Heart right ventricle (tissue), 16 donors: ENCODE measurements at regions not wholly inside any gene's neighbourhood (a gene's known extent, or its start where the extent isn't known, plus 50 kb on each side); places are given as distances from the start of the nearest gene placed in this dataset.

ENCODE experiments used
- ATAC-seq, 8 donors: fragments of 200-7000 bp; cut with Tn5 transposase; one replicate each; pipeline ENCODE4 v1.9.1; 2020; ENCODE audit warnings: mild to moderate bottlenecking in 8 of 8, moderate library complexity in 8 of 8, moderate number of reproducible peaks in 1 of 8
- DNase-seq, 2 donors: peaks; one replicate each; pipeline ENCODE4 v3.0.0-alpha.2; 2020
- H3K27ac ChIP-seq, 10 donors: fragments of 200-600 bp; sonication (generic) in 2 of 10; one replicate each; pipeline versions ENCODE4 v1.5.0 to v1.8.0; 2020 to 2022; ENCODE audit warnings: mild to moderate bottlenecking in 3 of 10
- H3K27me3 ChIP-seq, 7 donors: fragments of 200-600 bp; one replicate each; pipeline ENCODE4 v1.8.0; 2021 to 2022; ENCODE audit warnings: mild to moderate bottlenecking in 2 of 7
- H3K36me3 ChIP-seq, 9 donors: fragments of 200-600 bp; sonication (generic) in 1 of 9; one replicate each; pipeline versions ENCODE4 v1.5.0 to v1.8.0; 2020 to 2022; ENCODE audit warnings: mild to moderate bottlenecking in 2 of 9
- H3K4me1 ChIP-seq, 9 donors: fragments of 200-600 bp; sonication (generic) in 1 of 9; one replicate each; pipeline versions ENCODE4 v1.5.0 to v1.8.0; 2020 to 2022; ENCODE audit warnings: mild to moderate bottlenecking in 4 of 9
- H3K4me3 ChIP-seq, 10 donors: fragments of 200-600 bp; sonication (generic) in 2 of 10; one replicate each; pipeline versions ENCODE4 v1.5.0 to v1.8.0; 2020 to 2022; ENCODE audit warnings: mild to moderate bottlenecking in 7 of 10, moderate library complexity in 2 of 10
- H3K9me3 ChIP-seq, 11 donors: fragments of 200-600 bp in 10 of 11; sonication (generic) in 2 of 11; one replicate each; pipeline versions ENCODE4 v1.5.0 to v1.8.0; 2013 to 2022; ENCODE audit warnings: mild to moderate bottlenecking in 2 of 11, control low read depth in 1 of 11, moderate library complexity in 1 of 11
- CTCF ChIP-seq, 9 donors: fragments of 200-600 bp; sonication (generic) in 2 of 9; IDR thresholded peaks; one replicate each; pipeline versions ENCODE4 v1.5.0 to v1.8.0; 2021 to 2022; ENCODE audit warnings: antibody characterized with exemption in 9 of 9, mild to moderate bottlenecking in 5 of 9, moderate library complexity in 1 of 9
- WGBS, 2 donors: extraction: QIAGEN DNeasy Blood & Tissue Kit; methylation state at CpG; one replicate each; pipeline ENCODE4 v1.1.7; 2013; ENCODE audit warnings: inconsistent platforms in 1 of 2; 5-methylcytosine and 5-hydroxymethylcytosine counted together
- intact Hi-C, 10 donors: fragments of 100-400 bp; cut with DNase I; formaldehyde crosslinking; loops; one replicate each; pipeline versions ENCODE4 v1.11.1 to v1.14.2; 2022
- donor health status: Arrhythmogenic right ventricular cardiomyopathy.
- donor health status: ischemic (EF 13 %, LVEDD 7.1; RV severe dilation, severe dysfunction).
- donor health status: healthy with polysubstance abuse.
- donor health status: DM: no; HTN: yes; CAD: no.
- donor health status: DM: no; HTN: no; CAD: no.
- donor health status: ischemic (EF 25% LVEDD 6.9; RV normal size, moderate dysfunction).
- donor health status: ischemic (EF 25% LVEDD 5.7; RV mildly dilated, moderate dysfunction).
- donor health status: healthy.
- donor health status: DM: yes; HTN: yes; CAD: no.
- donor health status: Ischemic cardiomyopathy.
- donor health status: ischemic (EF 35%, LVEDD 5.7; RV mildly dilated, moderate dysfunction).
- donor health status: nonischemic (EF 11% LVEDD 7.7; RV severe dilation, severe dysfunction).
- donor health status: DM: yes; HTN: yes; CAD: no.
- donor health status: PGD.
- donor health status: ischemic (EF 29% LVEDD 5.4; RV normal size, mild dysfunction).
- donor health status: nonischemic (EF 23%, LVEDD 6.1; RV moderate dilation, normal function).

DNA sequence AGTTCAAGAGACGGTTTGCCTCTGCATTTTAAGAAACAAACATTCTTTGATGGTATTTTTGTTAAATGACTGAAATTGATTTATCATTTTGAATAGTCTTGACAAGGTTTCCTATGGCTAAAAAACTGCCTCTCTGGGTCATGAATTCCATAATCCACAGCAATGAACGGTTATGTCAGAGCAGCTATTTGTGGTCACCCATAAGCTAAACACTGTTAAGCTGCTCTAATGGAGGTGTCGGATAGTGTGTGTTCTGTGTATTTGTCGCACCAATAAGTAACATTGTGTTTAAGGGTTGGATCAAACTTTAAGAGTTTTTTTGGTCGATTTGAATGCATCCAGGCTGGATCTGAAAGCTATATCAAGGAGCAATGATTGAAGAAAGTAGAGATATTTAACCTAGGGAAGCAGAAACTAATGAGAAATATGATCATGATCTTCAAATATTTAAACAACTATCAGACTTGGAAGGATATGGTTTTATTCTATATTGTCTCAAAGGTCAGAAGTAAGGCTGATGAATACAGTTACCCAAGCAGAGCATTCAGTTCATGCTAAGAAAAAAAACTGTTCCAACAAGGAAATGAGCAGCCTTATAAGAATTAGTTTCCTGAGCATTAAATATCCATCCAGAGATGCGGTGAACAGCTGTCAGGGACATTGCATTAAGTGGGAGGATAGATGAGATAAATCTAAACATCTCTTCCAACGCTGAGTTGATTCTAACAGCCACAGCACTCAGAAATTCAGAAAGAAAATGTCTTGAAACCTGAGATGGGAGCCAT, 232.3 kb upstream of the RPS6KA3 start:
- ATAC-seq (no peak), DNase-seq (no peak)
- Histone ChIP-seq H3K4me3 (no peak overlapping the region), H3K27me3 (peaks cover 0 to 32% (median 0%) of the 10 kb centered on the region in 7 donors), H3K4me1 (no peaks in the 10 kb centered on the region), H3K9me3 (no peaks in the 10 kb centered on the region), H3K36me3 (no peaks in the 10 kb centered on the region), H3K27ac (no peak overlapping the region)
- WGBS, 2 donors = 72 to 75% methylated on average over 7 of the region's 7 CpGs
- TF ChIP-seq CTCF (IDR thresholded peaks at IDR 0.05) = no peak
- intact Hi-C loops = no loop called here

- no peak overlapping the region for H3K4me3 ChIP-seq
- no peak for TF ChIP-seq CTCF (IDR thresholded peaks at IDR 0.05)
- H3K27ac ChIP-seq = no peak overlapping the region
- no peaks in the 10 kb centered on the region for H3K4me1 ChIP-seq
- H3K9me3 ChIP-seq = no peaks in the 10 kb centered on the region
- 67 to 82% methylated on average over 2 of the region's 2 CpGs for WGBS, 2 donors
- intact Hi-C loops = no loop called here
- DNase-seq = no peak
- H3K36me3 ChIP-seq = no peaks in the 10 kb centered on the region
- H3K27me3 ChIP-seq = peaks cover 0 to 12% (median 0%) of the 10 kb centered on the region in 7 donors
- ATAC-seq = no peak
Measured at GRCh38 chrX:20495575-20495974, 228.9 kb upstream of the RPS6KA3 start.

- intact Hi-C loops = no loop called here
- DNase-seq (no peak), ATAC-seq (no peak)
- 79 to 88% methylated on average over 1 of the region's 1 CpG for WGBS, 2 donors
- H3K9me3 ChIP-seq = peaks cover 0 to 4% (median 0%) of the 10 kb centered on the region in 11 donors
- H3K27ac ChIP-seq = no peak overlapping the region
- TF ChIP-seq CTCF (IDR thresholded peaks at IDR 0.05) = no peak
- H3K27me3 ChIP-seq = peaks cover 0 to 15% (median 0%) of the 10 kb centered on the region in 7 donors
- H3K4me3 ChIP-seq = no peak overlapping the region
- no peaks in the 10 kb centered on the region for H3K36me3 ChIP-seq
- H3K4me1 ChIP-seq = no peaks in the 10 kb centered on the region
Measured at GRCh38 chrX:20488473-20488872, 221.8 kb upstream of the RPS6KA3 start.

DNA sequence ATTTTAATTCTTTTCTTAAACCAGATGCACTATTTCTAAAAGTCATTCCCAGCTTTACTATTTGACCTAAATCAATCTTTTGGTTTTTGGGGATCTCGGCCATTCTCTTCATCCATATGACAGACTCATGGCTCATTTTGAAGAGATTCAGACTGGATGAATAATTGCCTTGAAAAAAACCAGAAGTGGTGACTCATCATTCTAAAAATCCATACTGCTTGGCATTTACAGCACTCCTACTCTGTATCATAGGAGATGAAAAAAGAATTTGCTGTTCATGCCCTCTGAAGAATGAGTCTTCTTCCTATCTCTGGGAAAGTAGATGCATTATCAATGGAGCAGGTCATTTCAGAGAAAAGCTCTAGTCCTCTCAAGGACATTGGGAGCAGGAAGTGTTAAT, 220.5 kb upstream of the RPS6KA3 start:
- no peak overlapping the region for H3K4me3 ChIP-seq
- WGBS, 2 donors = 61 to 70% methylated on average over 1 of the region's 1 CpG
- TF ChIP-seq CTCF (IDR thresholded peaks at IDR 0.05) = no peak
- peaks cover 0 to 15% (median 0%) of the 10 kb centered on the region in 7 donors for H3K27me3 ChIP-seq
- H3K4me1 ChIP-seq = no peaks in the 10 kb centered on the region
- H3K36me3 ChIP-seq = no peaks in the 10 kb centered on the region
- H3K9me3 ChIP-seq = peaks cover 0 to 9% (median 0%) of the 10 kb centered on the region in 11 donors
- no peak for ATAC-seq
- intact Hi-C loops = no loop called here
- no peak overlapping the region for H3K27ac ChIP-seq
- DNase-seq = no peak
